ENCODE measurements at regions not wholly inside any gene's neighbourhood (a gene's known extent, or its start where the extent isn't known, plus 50 kb on each side); places are given as distances from the start of the nearest gene placed in this dataset.

- ChIA-PET POLR2A (no interaction called here), CTCF (no interaction called here)
- DNase-seq: no peak
- Histone ChIP-seq H3K9me3 (ENCODE audit: control extremely low read depth in 1 of 5, control insufficient read depth in 4 of 5, insufficient read depth in 2 of 5, low read depth in 1 of 5, low read length in 4 of 5) (peaks cover 0 to 1% (median 0%) of the 10 kb centered on the region in 5 experiments), H3K4me3 (ENCODE audit: control insufficient read depth in 1 of 7, extremely low read depth in 1 of 7, insufficient read depth in 4 of 7, low read depth in 2 of 7, low read length in 6 of 7) (no peak overlapping the region), H3K27ac (ENCODE audit: insufficient read depth in 1 of 2, low read depth in 1 of 2, low read length in 2 of 2, poor library complexity in 1 of 2, severe bottlenecking in 2 of 2) (no peak overlapping the region), H3K4me1 (ENCODE audit: control extremely low read depth in 1 of 4, control insufficient read depth in 4 of 4, insufficient read depth in 4 of 4, low read length in 3 of 4) (no peaks in the 10 kb centered on the region), H3K36me3 (ENCODE audit: control insufficient read depth in 4 of 4, insufficient read depth in 4 of 4, low read length in 3 of 4) (no peaks in the 10 kb centered on the region), H3K27me3 (replicated peaks in 2 of 5; ENCODE audit: control insufficient read depth in 4 of 5, insufficient read depth in 5 of 5, low read length in 4 of 5) (no peaks in the 10 kb centered on the region)
- 90% methylated on average over 1 of the region's 1 CpG for WGBS (ENCODE audit: insufficient coverage)
Measured at GRCh38 chr1:106435269-106435668, 621.2 kb upstream of the PRMT6 start.

- H3K36me3 ChIP-seq (ENCODE audit: control insufficient read depth in 4 of 4, insufficient read depth in 4 of 4, low read length in 3 of 4): no peaks in the 10 kb centered on the region
- no peak overlapping the region for H3K27ac ChIP-seq (ENCODE audit: insufficient read depth in 1 of 2, low read depth in 1 of 2, low read length in 2 of 2, poor library complexity in 1 of 2, severe bottlenecking in 2 of 2)
- POLR2A ChIA-PET: no interaction called here
- no peaks in the 10 kb centered on the region for H3K27me3 ChIP-seq (replicated peaks in 2 of 5; ENCODE audit: control insufficient read depth in 4 of 5, insufficient read depth in 5 of 5, low read length in 4 of 5)
- CTCF ChIA-PET: no interaction called here
- no peak overlapping the region for H3K4me3 ChIP-seq (ENCODE audit: control insufficient read depth in 1 of 7, extremely low read depth in 1 of 7, insufficient read depth in 4 of 7, low read depth in 2 of 7, low read length in 6 of 7)
- peaks cover 0 to 1% (median 0%) of the 10 kb centered on the region in 5 experiments for H3K9me3 ChIP-seq (ENCODE audit: control extremely low read depth in 1 of 5, control insufficient read depth in 4 of 5, insufficient read depth in 2 of 5, low read depth in 1 of 5, low read length in 4 of 5)
- WGBS (ENCODE audit: insufficient coverage): 100% methylated on average over 1 of the region's 4 CpGs
- no peak for DNase-seq
- H3K4me1 ChIP-seq (ENCODE audit: control extremely low read depth in 1 of 4, control insufficient read depth in 4 of 4, insufficient read depth in 4 of 4, low read length in 3 of 4): no peaks in the 10 kb centered on the region
Measured at GRCh38 chr1:106439475-106439874, 617.0 kb upstream of the PRMT6 start.

GRCh38 chr1:106447466-106447865 lies 609.0 kb upstream of the PRMT6 start:
- H3K4me3 ChIP-seq (ENCODE audit: control insufficient read depth in 1 of 7, extremely low read depth in 1 of 7, insufficient read depth in 4 of 7, low read depth in 2 of 7, low read length in 6 of 7): no peak overlapping the region
- CTCF ChIA-PET: no interaction called here
- POLR2A ChIA-PET: no interaction called here
- no peaks in the 10 kb centered on the region for H3K27me3 ChIP-seq (replicated peaks in 2 of 5; ENCODE audit: control insufficient read depth in 4 of 5, insufficient read depth in 5 of 5, low read length in 4 of 5)
- H3K4me1 ChIP-seq (ENCODE audit: control extremely low read depth in 1 of 4, control insufficient read depth in 4 of 4, insufficient read depth in 4 of 4, low read length in 3 of 4): no peaks in the 10 kb centered on the region
- H3K9me3 ChIP-seq (ENCODE audit: control extremely low read depth in 1 of 5, control insufficient read depth in 4 of 5, insufficient read depth in 2 of 5, low read depth in 1 of 5, low read length in 4 of 5): no peaks in the 10 kb centered on the region
- H3K36me3 ChIP-seq (ENCODE audit: control insufficient read depth in 4 of 4, insufficient read depth in 4 of 4, low read length in 3 of 4): no peaks in the 10 kb centered on the region
- H3K27ac ChIP-seq (ENCODE audit: insufficient read depth in 1 of 2, low read depth in 1 of 2, low read length in 2 of 2, poor library complexity in 1 of 2, severe bottlenecking in 2 of 2): no peak overlapping the region
- DNase-seq: no peak

GRCh38 chr1:106456832-106457231 lies 599.6 kb upstream of the PRMT6 start:
- Histone ChIP-seq H3K36me3 (ENCODE audit: control insufficient read depth in 4 of 4, insufficient read depth in 4 of 4, low read length in 3 of 4) (no peaks in the 10 kb centered on the region), H3K4me1 (ENCODE audit: control extremely low read depth in 1 of 4, control insufficient read depth in 4 of 4, insufficient read depth in 4 of 4, low read length in 3 of 4) (no peaks in the 10 kb centered on the region), H3K27ac (ENCODE audit: insufficient read depth in 1 of 2, low read depth in 1 of 2, low read length in 2 of 2, poor library complexity in 1 of 2, severe bottlenecking in 2 of 2) (no peak overlapping the region), H3K27me3 (replicated peaks in 2 of 5; ENCODE audit: control insufficient read depth in 4 of 5, insufficient read depth in 5 of 5, low read length in 4 of 5) (no peaks in the 10 kb centered on the region), H3K4me3 (ENCODE audit: control insufficient read depth in 1 of 7, extremely low read depth in 1 of 7, insufficient read depth in 4 of 7, low read depth in 2 of 7, low read length in 6 of 7) (no peak overlapping the region), H3K9me3 (ENCODE audit: control extremely low read depth in 1 of 5, control insufficient read depth in 4 of 5, insufficient read depth in 2 of 5, low read depth in 1 of 5, low read length in 4 of 5) (no peaks in the 10 kb centered on the region)
- POLR2A ChIA-PET: no interaction called here
- CTCF ChIA-PET: no interaction called here
- WGBS (ENCODE audit: insufficient coverage): 100% methylated on average over 1 of the region's 3 CpGs
- DNase-seq: no peak

GRCh38 chr1:106457368-106457767 lies 599.1 kb upstream of the PRMT6 start:
- ChIA-PET POLR2A (no interaction called here), CTCF (no interaction called here)
- H3K9me3 ChIP-seq (ENCODE audit: control extremely low read depth in 1 of 5, control insufficient read depth in 4 of 5, insufficient read depth in 2 of 5, low read depth in 1 of 5, low read length in 4 of 5): no peaks in the 10 kb centered on the region
- no peaks in the 10 kb centered on the region for H3K27me3 ChIP-seq (replicated peaks in 2 of 5; ENCODE audit: control insufficient read depth in 4 of 5, insufficient read depth in 5 of 5, low read length in 4 of 5)
- no peak for DNase-seq
- WGBS (ENCODE audit: insufficient coverage): no CpG with 5 or more reads among the region's 1 CpG
- H3K4me1 ChIP-seq (ENCODE audit: control extremely low read depth in 1 of 4, control insufficient read depth in 4 of 4, insufficient read depth in 4 of 4, low read length in 3 of 4): no peaks in the 10 kb centered on the region
- no peaks in the 10 kb centered on the region for H3K36me3 ChIP-seq (ENCODE audit: control insufficient read depth in 4 of 4, insufficient read depth in 4 of 4, low read length in 3 of 4)
- H3K27ac ChIP-seq (ENCODE audit: insufficient read depth in 1 of 2, low read depth in 1 of 2, low read length in 2 of 2, poor library complexity in 1 of 2, severe bottlenecking in 2 of 2): no peak overlapping the region
- H3K4me3 ChIP-seq (ENCODE audit: control insufficient read depth in 1 of 7, extremely low read depth in 1 of 7, insufficient read depth in 4 of 7, low read depth in 2 of 7, low read length in 6 of 7): no peak overlapping the region

GRCh38 chr1:106458866-106459265 lies 597.6 kb upstream of the PRMT6 start:
- Histone ChIP-seq H3K27me3 (replicated peaks in 2 of 5; ENCODE audit: control insufficient read depth in 4 of 5, insufficient read depth in 5 of 5, low read length in 4 of 5) (no peaks in the 10 kb centered on the region), H3K4me3 (ENCODE audit: control insufficient read depth in 1 of 7, extremely low read depth in 1 of 7, insufficient read depth in 4 of 7, low read depth in 2 of 7, low read length in 6 of 7) (no peak overlapping the region), H3K9me3 (ENCODE audit: control extremely low read depth in 1 of 5, control insufficient read depth in 4 of 5, insufficient read depth in 2 of 5, low read depth in 1 of 5, low read length in 4 of 5) (no peaks in the 10 kb centered on the region), H3K4me1 (ENCODE audit: control extremely low read depth in 1 of 4, control insufficient read depth in 4 of 4, insufficient read depth in 4 of 4, low read length in 3 of 4) (no peaks in the 10 kb centered on the region), H3K27ac (ENCODE audit: insufficient read depth in 1 of 2, low read depth in 1 of 2, low read length in 2 of 2, poor library complexity in 1 of 2, severe bottlenecking in 2 of 2) (no peak overlapping the region), H3K36me3 (ENCODE audit: control insufficient read depth in 4 of 4, insufficient read depth in 4 of 4, low read length in 3 of 4) (no peaks in the 10 kb centered on the region)
- ChIA-PET POLR2A (no interaction called here), CTCF (no interaction called here)
- DNase-seq: no peak
- WGBS (ENCODE audit: insufficient coverage): 77% methylated on average over 2 of the region's 4 CpGs

GRCh38 chr1:106459418-106459817 lies 597.1 kb upstream of the PRMT6 start:
- Histone ChIP-seq H3K4me1 (ENCODE audit: control extremely low read depth in 1 of 4, control insufficient read depth in 4 of 4, insufficient read depth in 4 of 4, low read length in 3 of 4) (no peaks in the 10 kb centered on the region), H3K27ac (ENCODE audit: insufficient read depth in 1 of 2, low read depth in 1 of 2, low read length in 2 of 2, poor library complexity in 1 of 2, severe bottlenecking in 2 of 2) (no peak overlapping the region), H3K27me3 (replicated peaks in 2 of 5; ENCODE audit: control insufficient read depth in 4 of 5, insufficient read depth in 5 of 5, low read length in 4 of 5) (no peaks in the 10 kb centered on the region), H3K9me3 (ENCODE audit: control extremely low read depth in 1 of 5, control insufficient read depth in 4 of 5, insufficient read depth in 2 of 5, low read depth in 1 of 5, low read length in 4 of 5) (no peaks in the 10 kb centered on the region), H3K4me3 (ENCODE audit: control insufficient read depth in 1 of 7, extremely low read depth in 1 of 7, insufficient read depth in 4 of 7, low read depth in 2 of 7, low read length in 6 of 7) (no peak overlapping the region), H3K36me3 (ENCODE audit: control insufficient read depth in 4 of 4, insufficient read depth in 4 of 4, low read length in 3 of 4) (no peaks in the 10 kb centered on the region)
- WGBS (ENCODE audit: insufficient coverage): no CpG with 5 or more reads among the region's 2 CpGs
- DNase-seq: no peak
- ChIA-PET POLR2A (no interaction called here), CTCF (no interaction called here)

- Histone ChIP-seq H3K4me3 (ENCODE audit: control insufficient read depth in 1 of 7, extremely low read depth in 1 of 7, insufficient read depth in 4 of 7, low read depth in 2 of 7, low read length in 6 of 7) (no peak overlapping the region), H3K9me3 (ENCODE audit: control extremely low read depth in 1 of 5, control insufficient read depth in 4 of 5, insufficient read depth in 2 of 5, low read depth in 1 of 5, low read length in 4 of 5) (peaks cover 0 to 4% (median 0%) of the 10 kb centered on the region in 5 experiments), H3K27ac (ENCODE audit: insufficient read depth in 1 of 2, low read depth in 1 of 2, low read length in 2 of 2, poor library complexity in 1 of 2, severe bottlenecking in 2 of 2) (no peak overlapping the region), H3K27me3 (replicated peaks in 2 of 5; ENCODE audit: control insufficient read depth in 4 of 5, insufficient read depth in 5 of 5, low read length in 4 of 5) (no peaks in the 10 kb centered on the region), H3K36me3 (ENCODE audit: control insufficient read depth in 4 of 4, insufficient read depth in 4 of 4, low read length in 3 of 4) (no peaks in the 10 kb centered on the region), H3K4me1 (ENCODE audit: control extremely low read depth in 1 of 4, control insufficient read depth in 4 of 4, insufficient read depth in 4 of 4, low read length in 3 of 4) (no peaks in the 10 kb centered on the region)
- DNase-seq: no peak
- POLR2A ChIA-PET: no interaction called here
- CTCF ChIA-PET: no interaction called here
- no CpG with 5 or more reads among the region's 2 CpGs for WGBS (ENCODE audit: insufficient coverage)
Measured at GRCh38 chr1:106465666-106466065, 590.8 kb upstream of the PRMT6 start.
